GM21423 (cell line): ENCODE measurements at regions not wholly inside any gene's neighbourhood (a gene's known extent, or its start where the extent isn't known, plus 50 kb on each side); places are given as distances from the start of the nearest gene placed in this dataset.

Experiments
- ATAC-seq: cut with Tn5 transposase; IDR thresholded peaks from one replicate; pipeline ENCODE4 v1.9.1; 2021; ENCODE audit warnings: mild to moderate bottlenecking, moderate library complexity; ENCODE audit not compliant: unreplicated experiment

- ATAC-seq, result no peak
Measured at GRCh38 chr2:200239216-200239615, 67.3 kb upstream of the SPATS2L start.

- ATAC-seq, result no peak
Measured at GRCh38 chr2:200242570-200242969, 63.9 kb upstream of the SPATS2L start.

DNA sequence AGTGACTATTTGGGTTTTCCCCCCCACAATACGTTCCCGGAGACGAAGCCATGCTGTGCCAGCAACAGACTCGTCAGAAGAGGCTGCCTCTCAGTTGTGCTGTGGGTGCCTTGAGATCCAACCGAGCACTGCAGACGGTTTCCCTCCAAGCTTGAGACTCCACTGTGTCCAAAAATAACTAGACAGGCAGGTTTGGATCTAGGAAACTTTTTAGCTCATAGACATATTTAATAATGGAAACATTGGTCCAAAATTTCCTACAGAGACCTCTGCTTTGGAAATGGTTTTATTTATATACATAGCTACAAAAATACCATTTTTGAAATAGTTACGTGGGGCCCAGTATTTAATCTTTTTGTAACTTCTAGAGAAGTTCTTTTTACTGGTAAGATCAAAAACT is 63.1 kb upstream of the SPATS2L start:
- no peak for ATAC-seq

DNA sequence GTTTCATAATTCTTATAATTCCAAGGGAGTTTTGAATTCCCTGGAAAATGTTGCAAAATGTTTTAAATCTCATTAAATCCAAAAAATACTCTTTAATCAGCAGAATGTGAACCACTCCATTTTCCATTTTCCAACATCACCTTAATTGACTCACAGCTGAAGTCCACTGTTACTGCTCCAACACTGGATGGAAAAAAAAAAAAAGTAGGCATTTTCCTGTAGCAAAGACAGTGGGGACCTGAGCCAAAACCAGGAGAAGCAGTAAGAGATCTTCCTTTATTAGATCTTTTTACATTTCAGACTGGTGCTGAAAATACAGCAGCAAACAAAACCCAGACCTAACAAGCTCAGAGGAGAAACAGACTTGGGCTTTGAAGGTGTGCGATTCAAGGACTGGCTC is 62.4 kb upstream of the SPATS2L start:
- no peak for ATAC-seq

GRCh38 chr2:200247494-200247893 is 59.0 kb upstream of the SPATS2L start:
- no peak for ATAC-seq

- ATAC-seq, result no peak
Measured at GRCh38 chr2:200252265-200253067, 54.0 kb upstream of the SPATS2L start.

DNA sequence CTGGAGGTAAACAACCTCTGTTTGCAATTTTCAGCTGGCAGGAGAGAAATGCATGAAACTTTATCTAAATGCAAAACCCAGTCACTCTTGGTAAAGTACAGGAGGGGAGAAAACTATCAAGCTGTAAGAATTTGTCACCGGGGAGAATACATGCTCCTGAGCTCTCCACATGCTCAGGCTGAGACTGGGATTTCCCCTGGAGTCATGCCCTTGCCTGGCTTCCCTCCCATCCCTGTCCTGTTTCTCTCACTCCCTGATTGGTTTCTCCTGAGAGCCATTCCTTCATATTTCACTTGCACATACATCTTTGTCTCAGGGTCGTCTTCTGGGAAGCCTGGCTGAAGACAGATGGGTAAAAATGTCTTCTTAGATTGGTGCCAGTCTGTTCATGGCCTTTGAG is 52.9 kb upstream of the SPATS2L start:
- ATAC-seq, result no peak

DNA sequence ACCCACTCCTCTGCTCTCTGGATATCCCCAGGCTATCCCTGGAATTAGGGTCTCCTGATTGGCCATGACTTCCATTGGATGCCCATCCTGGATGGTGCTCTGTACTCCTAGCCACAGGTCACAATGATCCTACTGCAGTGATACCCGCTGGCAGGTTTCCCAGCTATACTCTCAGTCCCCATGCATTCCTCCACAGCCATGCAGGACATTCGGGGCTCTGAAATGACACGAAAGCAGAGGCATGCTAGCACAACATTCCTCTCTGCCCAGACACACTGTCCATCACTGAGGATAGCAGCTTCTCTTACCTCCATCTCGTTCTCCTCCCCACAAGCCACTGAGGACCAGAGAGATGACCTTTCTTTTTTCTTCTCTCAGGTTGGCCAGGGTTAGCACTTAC is 51.7 kb upstream of the SPATS2L start:
- no peak for ATAC-seq

GRCh38 chr2:200255549-200255948 is 50.9 kb upstream of the SPATS2L start:
- no peak for ATAC-seq
